NCI-H1092 (cell line): ENCODE measurements at regions not wholly inside any gene's neighbourhood (a gene's known extent, or its start where the extent isn't known, plus 50 kb on each side); places are given as distances from the start of the nearest gene placed in this dataset.

Experiments used
- DNase-seq: peaks from one replicate; lab custom pipeline; 2025; lab: John Stamatoyannopoulos, UW

DNA sequence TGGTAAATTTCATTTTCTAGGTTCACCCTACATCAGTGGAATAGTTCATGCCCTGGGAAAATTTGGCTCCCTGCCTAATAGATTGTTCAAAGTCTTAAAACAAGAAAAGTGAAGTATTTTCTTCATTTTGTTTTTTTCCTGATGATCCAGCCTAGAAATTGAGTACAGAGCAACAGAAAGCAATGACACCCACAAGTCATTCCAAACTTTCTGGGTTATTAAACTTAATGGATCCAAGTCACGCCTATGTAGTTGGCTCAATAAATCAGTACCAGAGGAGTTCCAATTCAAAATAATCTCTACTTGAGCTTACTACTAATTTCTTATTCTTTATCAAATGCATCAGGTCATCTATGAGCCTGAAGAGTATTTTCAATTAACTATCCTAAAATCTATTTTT is 937.6 kb upstream of the SLIT2 start:
- no peak for DNase-seq

DNA sequence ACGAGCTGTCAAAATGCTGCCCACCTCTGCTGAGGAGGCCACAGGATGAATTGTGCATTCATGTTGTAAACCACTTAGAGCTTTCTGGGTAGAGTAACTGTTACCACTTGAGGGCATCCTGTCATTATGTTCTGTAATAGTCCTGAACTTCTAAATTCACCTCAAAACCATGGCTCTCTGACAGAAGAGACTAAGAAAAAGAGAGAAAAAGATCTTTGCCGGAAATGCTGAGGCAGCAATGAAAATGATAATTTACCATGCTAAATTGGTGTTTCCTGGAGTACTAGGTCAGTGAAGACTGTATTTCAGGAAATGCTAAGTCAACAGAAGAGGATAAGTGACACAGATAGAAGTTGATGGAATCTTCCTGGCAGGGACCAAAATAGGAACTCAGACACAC is 942.3 kb upstream of the SLIT2 start:
- DNase-seq, result no peak

DNA sequence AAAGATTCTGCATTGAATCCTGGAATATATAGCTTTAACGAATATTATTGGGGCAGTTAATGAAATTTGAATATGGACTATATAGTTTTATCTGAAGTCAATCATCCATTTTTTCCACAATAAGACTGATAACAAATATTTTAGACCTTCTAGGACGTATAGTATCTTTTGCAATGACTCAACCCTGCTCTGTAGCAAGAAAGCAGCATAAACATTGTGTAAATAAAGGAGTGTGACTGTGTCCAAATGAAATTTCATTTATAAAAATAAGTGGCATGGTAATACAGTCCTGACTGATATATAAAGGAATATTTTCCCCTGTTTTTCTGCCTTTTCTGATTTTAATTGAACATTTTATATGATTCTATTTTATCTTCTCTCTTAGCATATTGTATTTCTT is 947.7 kb upstream of the SLIT2 start:
- no peak for DNase-seq

DNA sequence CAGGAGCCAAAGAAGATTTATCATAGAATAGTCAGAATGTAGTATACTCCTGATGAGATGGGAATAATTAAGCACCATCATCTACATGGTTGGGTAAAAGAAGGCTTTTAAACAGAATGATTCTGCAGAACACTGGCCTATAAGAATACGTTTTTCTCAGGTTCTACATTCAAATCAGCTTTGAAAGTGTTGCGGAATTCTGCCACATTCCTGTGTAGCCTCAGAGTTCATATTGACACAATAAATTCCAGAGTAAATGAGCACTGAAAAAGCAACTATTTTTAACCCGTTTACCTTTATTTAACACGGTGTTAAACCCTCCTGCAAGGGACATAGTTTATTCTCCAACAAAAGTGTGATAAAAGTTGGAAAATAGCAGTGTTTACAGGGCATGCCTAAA is 950.2 kb upstream of the SLIT2 start:
- DNase-seq, result no peak

DNA sequence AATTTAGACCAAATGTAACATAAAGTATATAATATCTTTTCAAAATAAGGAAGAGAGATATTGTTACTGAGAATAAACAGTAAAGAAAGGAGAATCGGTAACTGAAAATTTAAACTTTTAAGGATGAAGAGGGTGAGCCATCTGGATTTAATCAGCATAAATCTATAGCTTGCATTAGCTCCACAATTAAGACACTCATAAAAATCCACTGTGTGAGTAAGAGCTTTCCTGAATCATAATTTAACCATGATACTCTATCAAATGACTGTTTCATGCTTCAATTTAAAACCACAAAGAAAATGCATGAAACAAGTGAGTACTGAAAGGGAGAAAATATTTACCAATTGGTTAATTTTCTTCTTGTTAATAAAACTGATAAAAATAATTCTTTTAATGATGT is 951.5 kb upstream of the SLIT2 start:
- no peak for DNase-seq

DNA sequence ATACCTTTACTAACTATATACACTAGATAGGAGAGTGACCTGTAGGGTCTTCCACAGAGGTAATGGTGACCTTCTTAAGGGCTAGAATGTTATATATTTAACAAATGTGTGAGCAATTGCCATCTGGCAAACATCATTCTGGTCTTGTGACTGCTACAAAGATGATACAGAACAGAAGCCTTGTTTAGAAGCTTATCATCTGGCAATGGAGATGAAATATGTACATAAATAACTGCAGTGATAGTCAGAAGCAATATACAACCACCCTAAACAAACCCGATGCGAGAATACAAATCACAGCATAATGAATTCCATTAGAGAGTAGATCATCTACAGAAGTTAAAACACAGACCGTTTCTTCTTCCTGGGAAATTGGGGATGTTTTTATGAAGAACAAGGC is 952.7 kb upstream of the SLIT2 start:
- no peak for DNase-seq

DNA sequence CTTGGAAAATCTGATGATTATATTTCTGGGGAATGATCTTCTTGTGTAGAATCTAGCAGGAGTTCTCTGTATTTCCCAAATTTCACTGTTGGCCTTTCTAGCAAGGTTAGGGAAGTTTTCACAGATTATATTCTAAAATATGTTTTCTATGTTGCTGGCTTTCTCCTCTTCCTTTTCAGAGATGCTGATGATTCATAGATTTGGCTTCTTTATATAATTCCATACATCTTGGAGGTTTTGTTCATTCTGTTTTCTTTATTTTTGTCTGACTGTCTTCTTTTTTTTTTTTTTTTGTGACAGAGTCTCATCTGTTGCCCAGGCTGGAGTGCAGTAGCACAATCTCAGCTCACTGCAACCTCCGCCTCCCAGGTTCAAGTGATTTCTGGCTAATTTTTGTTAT is 957.9 kb upstream of the SLIT2 start:
- no peak for DNase-seq

DNA sequence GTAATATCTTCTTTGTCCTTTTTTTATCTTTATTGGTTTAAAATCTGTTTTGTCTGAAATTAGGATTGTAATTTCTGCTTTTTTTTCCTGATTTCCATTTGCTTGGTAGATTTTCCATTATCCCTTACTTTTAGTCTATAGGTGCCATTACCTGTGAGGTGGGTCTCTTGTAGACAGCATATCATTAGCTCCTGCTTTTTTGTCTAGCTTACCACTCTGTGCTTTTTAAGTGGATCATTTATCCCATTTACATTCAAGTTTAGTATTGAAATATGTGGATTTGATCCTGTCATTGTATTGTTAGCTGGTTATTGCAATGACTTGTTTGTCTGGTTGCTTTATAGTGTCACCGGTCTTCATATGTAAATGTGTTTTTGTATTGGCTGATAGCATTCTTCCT is 958.6 kb upstream of the SLIT2 start:
- no peak for DNase-seq

DNA sequence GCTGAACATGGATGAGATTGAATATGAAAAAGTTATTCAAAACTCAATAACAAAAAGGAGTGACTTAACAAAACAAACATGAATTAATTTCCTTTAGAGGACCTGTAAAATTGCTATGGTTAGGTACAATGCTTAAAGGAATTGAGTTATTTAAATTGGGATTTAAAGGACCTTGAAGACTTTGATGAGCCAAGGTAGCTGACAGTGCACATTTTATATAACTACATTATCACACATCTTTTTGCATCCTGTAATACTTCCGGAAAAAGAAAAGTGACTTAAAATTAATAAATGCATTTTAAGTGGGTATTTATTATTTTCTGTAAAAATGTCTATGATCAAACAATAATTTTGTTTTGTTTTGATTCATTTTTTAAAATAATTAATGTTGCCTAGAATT is 964.8 kb upstream of the SLIT2 start:
- no peak for DNase-seq

DNA sequence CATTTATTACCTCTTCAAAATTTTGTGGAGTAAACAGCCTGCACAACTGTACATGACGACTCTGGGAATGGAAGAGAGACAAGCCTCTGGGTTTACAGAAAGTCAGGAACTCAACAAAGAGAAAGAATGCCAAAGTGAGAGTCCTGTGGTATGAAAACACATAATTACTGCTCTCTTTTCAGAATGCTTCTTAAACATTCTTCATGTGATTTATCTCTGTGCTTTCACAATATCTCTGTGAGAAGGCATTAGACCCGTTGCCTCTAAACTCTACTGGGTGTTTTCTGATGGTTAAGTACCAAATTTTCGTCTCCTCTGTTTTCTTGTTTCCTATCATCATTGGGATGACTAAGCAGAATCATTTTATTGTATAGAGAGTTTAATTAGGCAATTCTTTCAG is 966.6 kb upstream of the SLIT2 start:
- no peak for DNase-seq

DNA sequence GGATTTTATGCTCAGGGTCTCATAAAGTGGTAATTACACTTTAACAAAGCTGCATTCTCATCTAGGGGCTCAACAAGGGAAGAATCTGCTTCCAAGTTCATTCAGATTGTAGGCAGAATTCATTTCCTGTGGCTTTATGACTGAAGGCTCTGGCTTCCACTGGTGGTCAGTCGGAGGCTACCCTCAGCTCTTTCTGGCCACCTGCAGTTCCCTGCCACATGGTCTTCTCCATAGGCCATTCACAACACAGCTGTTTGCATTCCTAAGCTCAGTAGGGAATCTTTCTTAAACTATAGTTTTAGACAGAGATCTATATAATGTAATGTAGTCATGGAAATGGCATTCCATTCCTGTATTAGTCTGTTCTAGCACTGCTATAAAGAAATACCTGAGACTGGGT is 973.0 kb upstream of the SLIT2 start:
- no peak for DNase-seq

DNA sequence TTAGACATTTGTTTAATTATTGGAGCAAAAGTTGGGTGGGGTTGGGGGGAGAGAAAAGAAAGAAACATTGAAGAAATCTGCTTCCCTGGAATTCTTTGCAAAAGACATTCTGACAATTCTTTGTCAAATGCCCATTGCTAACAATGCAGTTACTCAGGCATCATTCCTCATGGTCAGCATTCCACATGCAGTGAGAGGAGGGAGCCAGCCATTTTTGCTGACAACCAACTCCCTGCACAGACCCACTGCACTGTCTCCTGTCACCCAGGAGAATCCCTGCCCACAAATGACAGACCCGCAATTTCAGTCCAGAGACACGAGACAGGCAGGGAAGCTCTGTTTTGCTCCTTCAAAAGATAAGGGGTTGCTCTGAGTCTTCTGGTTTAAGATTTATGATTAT is 985.1 kb upstream of the SLIT2 start:
- DNase-seq, result no peak

DNA sequence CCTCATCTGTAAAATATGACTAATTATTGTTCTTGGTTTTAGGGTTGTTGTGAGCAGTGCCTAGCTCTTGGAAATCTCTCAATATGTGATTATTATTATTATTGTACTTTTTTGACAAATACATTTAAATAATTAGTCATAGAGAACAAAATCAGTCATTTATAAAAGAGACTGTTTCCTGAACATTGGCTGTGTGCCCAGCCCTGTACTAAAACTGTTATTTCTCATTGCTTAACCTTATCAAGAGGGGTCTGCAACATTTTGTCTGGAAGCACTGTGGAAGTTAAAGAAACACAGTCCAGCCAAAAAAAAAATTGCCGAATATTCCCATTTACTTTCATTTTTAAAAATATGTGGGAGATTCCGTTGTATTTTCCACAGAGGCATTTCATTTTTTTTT is 989.2 kb upstream of the SLIT2 start:
- DNase-seq, result no peak

DNA sequence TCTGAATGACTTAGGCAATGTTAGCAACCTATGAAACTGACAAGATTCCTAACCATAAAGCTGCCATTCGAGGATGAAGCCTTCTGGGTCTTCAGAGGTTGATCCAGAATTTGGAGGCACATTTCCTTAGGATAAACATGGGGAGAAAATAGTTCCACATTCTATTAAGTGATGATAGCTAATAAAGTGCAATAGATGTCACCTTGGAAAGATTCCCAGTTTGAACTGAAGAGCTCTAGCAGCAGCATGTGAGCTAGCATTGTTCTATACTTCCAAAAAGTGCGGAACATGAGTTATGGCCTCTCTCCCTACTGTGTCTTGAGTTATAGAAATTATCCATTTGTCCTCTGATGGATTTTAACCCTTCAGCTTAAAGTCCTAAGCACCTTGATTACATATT is 991.4 kb upstream of the SLIT2 start:
- DNase-seq, result no peak

DNA sequence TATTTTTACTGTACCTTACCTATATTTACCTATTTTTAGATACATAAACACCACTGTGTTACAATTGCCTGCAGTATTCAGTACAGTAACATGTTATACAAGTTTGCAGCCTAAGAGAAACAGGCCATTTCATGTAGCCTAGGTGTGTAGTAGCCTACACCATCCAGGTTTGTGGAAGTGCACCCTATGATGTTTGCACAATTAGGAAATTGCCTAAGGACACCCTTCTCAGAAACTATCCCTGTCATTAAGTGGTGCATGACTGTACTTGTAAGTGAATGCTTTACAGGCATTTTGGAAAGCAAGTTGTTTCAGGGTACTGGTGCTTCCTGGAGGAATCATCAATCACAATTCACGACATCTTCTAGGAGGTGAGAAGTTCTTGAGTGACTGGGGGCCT is 991.8 kb upstream of the SLIT2 start:
- DNase-seq, result no peak

DNA sequence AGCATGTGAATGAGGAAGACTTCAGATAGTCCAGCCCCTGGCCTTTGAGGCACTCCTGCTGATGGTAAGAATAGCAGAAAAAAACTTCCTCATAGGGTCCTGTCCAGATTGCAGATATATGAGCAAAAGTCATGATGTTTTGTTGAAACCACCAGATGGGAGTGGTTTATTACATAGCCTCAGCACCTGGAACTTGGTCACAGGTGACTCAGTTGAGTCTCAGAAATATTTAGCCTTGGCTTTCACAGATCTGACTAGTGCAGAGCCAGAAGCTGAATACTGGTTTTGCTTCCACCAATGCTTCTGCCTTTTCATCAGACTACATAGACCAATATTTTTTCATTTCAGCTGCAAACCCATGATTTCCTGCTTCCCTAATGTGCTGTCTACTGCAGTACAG is 994.9 kb upstream of the SLIT2 start:
- no peak for DNase-seq

DNA sequence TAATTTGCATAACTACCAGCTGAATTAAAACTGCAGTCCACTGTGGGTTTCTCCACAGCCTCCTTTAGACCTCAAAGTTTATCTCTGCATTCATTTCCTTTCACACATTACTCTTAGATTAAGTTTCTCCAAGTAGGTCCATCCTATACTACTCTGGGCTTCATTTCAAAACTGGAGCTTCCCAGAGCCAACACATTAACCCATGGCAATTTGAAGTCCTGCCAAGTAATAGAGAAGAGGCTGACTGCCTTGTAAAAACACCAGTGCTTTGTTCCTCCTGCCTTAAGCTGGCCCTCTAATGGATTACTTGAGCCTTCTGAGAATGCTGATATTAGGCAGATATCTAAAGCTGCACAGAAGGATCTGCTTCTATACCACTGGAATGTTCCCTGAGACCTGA is 997.2 kb upstream of the SLIT2 start:
- peak; percentile 1 for DNase-seq

DNA sequence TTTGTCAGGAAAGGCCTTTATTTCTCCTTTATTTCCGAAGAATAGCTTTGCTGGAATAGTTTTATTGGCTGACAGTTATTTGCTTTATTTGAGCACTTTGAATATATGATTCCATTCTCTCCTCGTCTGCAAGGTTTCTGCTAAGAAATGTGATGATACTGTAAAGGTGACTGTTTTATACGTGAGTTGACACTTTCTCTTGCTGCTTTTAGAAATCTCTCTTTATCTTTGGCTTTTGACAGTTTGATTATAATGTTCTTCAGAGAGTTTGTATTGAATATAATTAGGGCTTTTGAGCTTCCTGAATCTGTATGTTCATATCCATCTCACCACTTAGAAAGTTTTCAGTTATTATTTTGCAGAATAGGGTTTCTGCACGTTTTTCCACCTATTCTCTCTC is 1003.7 kb upstream of the SLIT2 start:
- DNase-seq, result no peak

DNA sequence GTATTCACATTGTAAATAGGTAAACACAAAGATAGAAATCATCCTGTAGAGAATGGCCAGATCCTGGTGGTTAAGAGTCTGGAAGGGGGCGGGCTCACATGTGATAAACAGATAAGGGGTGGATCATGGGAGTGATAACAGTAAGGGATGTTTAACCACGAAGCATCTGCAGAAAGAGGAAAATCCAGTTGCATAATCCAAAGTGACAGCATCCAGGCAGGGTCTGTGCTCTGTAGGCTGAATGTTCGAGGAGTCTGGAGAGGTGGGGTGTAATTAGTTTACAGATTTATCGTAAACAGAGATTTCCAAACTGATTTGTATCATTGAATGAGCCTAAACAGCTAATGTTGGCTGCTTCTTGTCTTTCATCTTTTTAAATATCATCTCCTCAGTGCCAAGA is 1009.8 kb upstream of the SLIT2 start:
- no peak for DNase-seq

DNA sequence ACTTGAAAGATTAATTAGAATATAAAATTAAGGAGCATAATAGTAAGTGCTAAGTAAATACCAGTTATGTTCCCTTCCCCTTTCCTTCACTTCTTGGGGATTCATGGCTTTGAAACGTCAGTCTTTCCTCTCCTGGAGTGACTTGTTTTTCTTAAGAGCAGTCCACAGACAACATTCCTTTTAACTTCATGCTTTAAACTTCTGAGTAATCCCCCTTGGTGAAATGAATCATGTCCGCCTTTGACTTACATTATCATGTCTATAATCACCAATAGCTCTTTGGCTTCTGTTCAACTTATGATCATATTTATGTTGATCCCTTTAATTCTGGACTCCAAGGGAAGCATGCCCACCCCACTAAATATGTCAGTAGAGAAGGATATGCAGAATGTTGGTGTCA is 1012.1 kb upstream of the SLIT2 start:
- DNase-seq, result no peak

DNA sequence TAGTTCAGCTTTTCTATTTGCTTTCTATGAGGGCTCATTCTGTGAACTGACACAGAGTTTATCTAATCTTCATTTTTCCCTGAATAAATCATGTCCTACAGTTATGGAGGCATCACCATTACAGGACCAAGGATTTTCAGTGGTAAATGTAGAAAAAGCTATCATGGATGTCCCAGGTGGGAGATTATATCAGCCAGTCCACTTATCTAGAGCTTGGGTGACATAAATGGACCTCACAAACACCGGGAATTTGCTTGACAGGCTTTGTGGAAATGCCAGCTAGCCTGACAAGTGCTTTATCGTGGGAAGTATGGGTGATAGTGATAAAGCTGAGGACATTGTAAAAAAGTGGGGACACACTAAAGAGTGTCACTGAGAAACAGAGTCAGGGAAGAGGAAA is 1015.2 kb upstream of the SLIT2 start:
- no peak for DNase-seq

DNA sequence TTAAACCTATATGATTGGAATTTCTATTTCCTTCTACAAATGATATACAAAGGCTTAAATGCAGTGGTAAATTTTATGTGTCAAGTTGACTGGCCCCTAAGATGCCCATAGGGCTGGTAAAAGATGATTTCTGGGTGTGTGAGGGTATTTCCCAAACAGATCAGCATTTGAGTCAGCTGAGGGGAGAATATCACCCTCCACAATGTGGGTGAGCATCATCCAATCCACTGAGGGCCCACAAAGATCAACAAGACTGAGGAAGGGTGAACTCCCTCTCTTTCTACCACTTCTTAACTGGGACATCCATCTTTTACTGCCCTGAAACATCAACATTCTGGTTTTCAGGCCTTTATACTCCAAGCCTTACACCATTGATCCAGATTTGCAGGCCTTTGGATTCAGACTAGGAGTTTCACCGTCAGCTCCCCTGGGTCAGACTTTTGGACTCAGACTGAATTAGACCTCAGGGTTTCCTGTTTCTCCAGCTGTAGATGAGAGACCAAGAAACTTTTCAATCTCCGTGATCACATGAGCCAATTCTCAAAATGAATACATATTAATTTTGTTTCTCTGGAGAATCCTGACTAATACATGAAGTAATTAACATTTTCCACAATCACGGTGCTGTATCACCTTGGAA is 1020.7 kb upstream of the SLIT2 start:
- no peak for DNase-seq

DNA sequence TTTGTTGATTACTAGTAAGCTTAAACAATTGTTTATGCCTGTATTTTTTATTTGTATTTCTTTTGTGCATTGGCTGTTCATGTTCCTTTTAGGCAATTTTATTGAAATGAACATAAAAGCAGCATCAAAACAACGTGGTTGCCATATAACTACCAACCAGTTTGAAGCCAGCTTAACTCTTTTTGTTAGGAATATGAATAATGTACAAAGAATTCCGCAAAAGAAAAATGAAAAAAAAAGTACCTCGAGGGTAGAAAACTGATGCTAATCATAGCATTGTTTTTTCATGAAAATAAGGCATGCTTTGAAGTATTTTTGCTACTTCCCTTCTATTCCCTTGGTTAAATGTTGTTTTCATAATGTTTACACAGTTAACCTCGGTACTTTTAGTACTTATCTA is 1024.0 kb upstream of the SLIT2 start:
- DNase-seq, result no peak

DNA sequence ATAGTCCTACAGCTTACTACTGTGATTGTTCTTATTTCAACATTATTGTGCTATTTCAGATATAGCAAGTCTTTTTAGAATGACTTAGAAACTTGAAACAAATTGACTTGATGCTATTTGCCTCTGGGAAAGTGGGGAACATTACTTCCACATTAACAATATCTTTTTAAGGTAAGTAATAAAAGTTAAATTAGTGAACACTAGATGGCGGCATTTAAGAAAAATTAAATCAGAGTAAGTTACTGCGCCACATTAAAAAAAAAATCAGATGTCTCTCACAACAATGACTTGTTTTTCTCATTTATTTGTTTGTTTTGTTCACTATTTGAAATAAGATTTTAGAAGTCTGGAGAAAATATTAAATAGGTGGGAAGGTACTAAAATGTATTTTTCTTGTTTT is 1026.9 kb upstream of the SLIT2 start:
- peak; percentile 45 for DNase-seq

DNA sequence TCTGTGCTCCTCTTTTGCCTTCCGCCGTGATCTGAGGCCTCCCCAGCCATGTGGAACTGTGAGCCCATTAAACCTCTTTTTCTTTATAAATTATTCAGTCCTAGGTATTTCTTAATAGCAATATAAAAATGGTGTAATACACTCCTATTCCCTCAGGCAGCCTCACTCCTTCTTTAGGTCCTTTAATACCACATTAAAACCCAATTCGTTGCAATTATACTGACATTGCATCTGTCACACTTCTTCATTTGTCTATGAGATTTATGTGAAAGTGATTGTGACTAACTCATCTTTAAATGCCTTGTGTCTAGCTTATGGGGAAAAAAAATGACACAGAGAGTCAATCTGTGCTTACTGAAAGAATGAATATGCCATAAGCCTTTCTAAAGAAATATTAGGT is 1035.2 kb upstream of the SLIT2 start:
- no peak for DNase-seq
